GM13977 (cell line): ENCODE measurements at regions not wholly inside any gene's neighbourhood (a gene's known extent, or its start where the extent isn't known, plus 50 kb on each side); places are given as distances from the start of the nearest gene placed in this dataset.

Experiments used
- DNase-seq: peaks from one replicate; pipeline ENCODE4 v3.0.0; 2012; ENCODE audit warnings: low spot score
- CTCF ChIP-seq: IDR thresholded peaks from 2 replicates; pipeline ENCODE4 v1.5.1; 2012; ENCODE audit warnings: mild to moderate bottlenecking, control low read depth; ENCODE audit not compliant: insufficient read depth; ENCODE audit errors: extremely low read depth, missing control alignments
- in situ Hi-C: fragments of 300-500 bp; cut with MboI; formaldehyde crosslinking; loops from one replicate; pipeline ENCODE4 v1.12.0; 2022; ENCODE audit warnings: low sequenced_read_pairs, low pct_unique_long_range_greater_than_20kb, mixed read lengths, inconsistent platforms; ENCODE audit not compliant: unreplicated experiment

GRCh38 chr4:179747218-179747910, 2305.1 kb upstream of the AGA start:
- DNase-seq = no peak
- in situ Hi-C loops = no loop called here
- TF ChIP-seq CTCF = no peak

- in situ Hi-C loops = no loop called here
- no peak for DNase-seq
- no peak for TF ChIP-seq CTCF
Observed at GRCh38 chr4:179748837-179749236, 2306.6 kb upstream of the AGA start.

- in situ Hi-C loops = no loop called here
- no peak for DNase-seq
Observed at GRCh38 chr4:179750374-179750773, 2308.1 kb upstream of the AGA start.

GRCh38 chr4:179751669-179752068, 2309.4 kb upstream of the AGA start:
- in situ Hi-C loops = no loop called here
- DNase-seq = no peak
- no peak for TF ChIP-seq CTCF

More at GRCh38 chr4:179750374-179750773, 2308.1 kb upstream of the AGA start:
- TF ChIP-seq CTCF = no peak

- TF ChIP-seq CTCF = no peak
- in situ Hi-C loops = no loop called here
- DNase-seq = no peak
Observed at GRCh38 chr4:179755322-179755721, 2313.1 kb upstream of the AGA start.

GRCh38 chr4:179757641-179758040, 2315.4 kb upstream of the AGA start:
- TF ChIP-seq CTCF = no peak
- in situ Hi-C loops = no loop called here

More at GRCh38 chr4:179757641-179758040, 2315.4 kb upstream of the AGA start:
- DNase-seq = no peak
